IPS DF 4.7 (cell line): ENCODE measurements at regions not wholly inside any gene's neighbourhood (a gene's known extent, or its start where the extent isn't known, plus 50 kb on each side); places are given as distances from the start of the nearest gene placed in this dataset.

Experiments
- DNase-seq: peaks from one replicate; pipeline ENCODE4 v3.0.0-alpha.2; 2013; ENCODE audit warnings: low spot score; ENCODE audit errors: extremely low read depth

DNA sequence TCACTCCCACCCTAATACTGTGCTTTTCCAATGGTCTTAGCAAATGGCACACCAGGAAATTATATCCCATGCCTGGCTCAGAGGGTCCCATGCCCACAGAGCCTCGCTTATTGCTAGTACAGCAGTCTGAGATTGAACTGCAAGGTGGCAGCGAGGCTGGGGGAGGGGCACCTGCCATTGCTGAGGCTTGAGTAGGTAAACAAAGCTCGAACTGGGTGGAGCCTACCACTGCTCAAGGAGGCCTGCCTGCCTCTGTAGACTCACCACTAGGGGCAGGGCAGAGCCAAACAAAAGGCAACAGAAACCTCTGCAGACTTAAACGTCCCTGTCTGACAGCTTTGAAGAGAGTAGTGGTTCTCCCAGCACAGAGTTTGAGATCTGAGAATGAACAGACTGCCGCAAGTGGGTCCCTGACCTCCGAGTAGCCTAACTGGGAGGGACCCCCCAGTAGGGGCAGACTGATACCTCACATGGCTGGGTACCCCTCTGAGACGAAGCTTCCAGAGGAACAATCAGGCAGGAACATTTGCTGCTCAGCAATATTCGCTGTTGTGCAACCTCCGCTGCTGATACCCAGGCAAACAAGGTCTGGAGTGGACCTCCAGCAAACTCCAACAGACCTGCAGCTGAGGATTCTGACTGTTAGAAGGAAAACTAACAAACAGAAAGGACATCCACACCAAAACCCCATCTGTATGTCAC lies 150.7 kb upstream of the FOXA2 start:
- DNase-seq: peak; percentile 9

DNA sequence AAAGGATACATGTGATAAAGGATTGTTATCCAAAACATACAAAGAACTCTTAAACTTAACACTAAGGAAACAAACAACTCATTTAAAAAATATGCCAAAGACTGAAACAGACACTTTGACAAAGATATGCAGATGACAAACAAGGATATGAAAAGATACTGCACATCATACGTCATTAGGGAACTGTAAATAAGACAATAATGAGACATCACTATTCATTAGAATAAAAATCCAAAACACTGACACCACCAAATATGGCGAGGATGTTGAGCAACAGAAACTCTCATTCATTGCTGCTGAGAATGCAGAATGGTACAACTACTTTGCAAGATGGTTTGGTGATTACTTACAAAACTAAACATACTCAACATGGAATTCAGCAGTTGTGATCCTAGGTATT lies 156.5 kb upstream of the FOXA2 start:
- DNase-seq: no peak

DNA sequence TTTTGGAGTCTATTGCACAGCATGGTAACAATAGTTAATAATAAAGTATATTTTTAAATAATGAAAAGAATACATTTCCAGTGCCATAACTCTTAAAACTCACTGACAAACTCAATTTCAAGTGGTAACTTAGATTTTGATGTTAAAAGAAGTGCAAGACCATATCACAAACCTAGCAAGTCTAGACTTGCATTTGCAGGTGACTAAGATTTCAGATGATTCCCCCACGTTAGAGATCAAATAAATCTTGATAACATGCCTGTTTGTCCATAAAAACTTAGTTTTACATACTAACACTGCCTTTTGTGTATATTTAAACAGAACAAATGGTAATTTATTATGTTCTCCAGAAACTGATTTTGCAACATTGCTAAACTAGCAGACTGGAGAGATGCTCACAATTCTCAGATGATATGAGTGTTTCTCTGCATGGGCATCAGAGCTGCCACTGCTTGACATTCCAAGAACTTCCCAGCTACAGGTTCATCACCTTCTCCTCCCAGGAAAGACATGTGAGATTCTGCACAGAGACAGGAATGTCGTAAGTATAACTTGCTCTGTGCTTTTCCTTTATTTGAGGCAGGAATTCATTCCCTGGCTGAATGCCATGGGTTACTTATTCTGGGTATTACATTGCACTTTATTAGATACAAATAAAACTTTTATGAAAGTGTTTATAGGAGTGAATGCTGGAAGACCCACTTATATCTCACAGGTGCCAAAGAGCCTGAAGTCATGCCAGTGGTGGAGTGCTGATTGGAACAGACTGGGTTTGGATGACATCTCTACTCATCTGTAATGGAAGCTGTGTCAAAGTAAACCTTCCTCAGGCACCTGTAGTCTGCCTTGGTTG lies 160.2 kb upstream of the FOXA2 start:
- no peak for DNase-seq

DNA sequence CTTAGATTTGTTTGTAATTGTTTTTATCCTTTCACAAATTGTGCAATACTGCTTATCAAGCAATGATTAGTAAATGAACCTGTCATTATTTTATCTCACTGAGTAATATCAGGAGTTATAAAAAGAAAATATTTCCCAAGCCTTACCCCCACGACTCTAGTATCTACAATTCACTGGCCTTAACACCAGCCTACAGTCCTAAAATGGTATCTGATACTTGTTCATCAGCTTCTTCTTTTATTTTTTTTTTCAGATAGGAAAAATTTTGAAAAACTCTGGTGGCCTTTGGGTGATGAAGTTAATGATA lies 160.8 kb upstream of the FOXA2 start:
- DNase-seq: no peak

DNA sequence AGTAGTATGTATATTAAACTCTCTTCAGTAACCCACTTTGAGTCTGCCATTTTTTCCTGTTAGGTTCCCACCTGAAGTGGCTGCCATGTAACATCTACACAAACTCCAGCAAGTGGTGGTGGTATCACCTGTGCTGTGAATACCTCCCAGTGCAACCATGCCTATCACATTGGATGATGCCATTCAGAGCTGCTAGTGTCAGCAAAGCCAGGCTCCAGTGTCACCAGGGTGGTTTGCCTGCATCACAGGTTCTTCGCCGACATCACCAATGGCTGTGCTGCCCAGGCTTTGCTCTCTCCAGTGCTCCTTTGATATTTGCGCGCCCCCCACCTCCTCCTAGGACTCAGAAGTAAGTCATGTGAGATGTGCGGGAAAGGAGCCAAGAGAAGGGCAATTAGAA lies 162.6 kb upstream of the FOXA2 start:
- DNase-seq: no peak

DNA sequence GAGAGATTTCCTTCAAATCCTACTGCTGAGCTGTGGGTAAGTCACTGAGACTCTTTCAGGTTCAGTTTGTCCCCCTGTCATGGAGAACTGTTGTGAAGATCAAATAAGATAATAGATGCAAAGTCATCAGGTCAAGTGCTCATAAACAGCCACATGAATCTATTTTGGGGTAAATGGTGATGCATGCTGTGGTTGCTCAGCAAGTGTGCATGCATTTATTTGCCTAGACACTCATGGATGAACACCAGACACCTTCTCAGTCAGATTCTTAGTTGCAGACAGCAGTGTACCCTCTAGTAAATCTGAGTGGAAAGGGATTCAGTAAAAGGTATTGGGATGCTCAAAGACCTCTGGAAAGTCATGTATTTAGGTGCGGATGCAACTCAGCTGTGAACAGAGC lies 168.0 kb upstream of the FOXA2 start:
- DNase-seq: no peak

DNA sequence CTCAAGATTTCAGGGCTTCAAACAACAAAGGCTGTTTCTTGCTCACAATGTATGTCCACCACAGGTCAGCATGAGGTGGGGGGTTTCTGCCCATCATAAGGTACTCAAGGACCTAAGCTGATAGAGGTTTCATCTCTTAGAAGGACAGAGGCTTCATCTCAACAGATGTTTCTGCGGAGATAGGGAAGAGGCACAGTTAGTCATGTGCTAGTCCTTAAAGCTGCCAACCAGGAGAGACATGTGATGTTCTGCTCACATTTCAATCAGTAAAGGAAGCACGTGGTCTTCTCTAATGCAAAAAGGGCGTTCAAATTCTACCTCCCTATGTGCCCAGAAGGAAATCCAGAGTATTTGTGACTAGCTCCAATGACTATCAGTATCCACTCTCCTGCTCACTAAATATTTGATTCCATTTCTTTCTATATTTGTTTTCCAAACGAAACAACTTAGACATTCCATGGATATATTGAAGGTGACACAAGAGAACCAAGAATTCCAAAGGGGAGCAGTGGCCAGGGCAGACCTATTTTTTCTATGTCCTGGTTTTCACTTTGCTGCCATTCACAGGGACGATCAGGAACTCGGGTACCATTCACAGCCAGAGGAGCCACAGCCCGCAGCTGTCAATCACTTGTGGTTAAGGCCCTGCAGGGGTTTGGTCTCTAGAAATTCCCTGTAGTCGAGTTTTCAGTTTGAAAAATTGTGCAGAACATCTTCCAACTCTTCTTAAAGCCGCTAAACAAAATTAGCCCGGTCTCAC lies 173.2 kb upstream of the FOXA2 start:
- no peak for DNase-seq

DNA sequence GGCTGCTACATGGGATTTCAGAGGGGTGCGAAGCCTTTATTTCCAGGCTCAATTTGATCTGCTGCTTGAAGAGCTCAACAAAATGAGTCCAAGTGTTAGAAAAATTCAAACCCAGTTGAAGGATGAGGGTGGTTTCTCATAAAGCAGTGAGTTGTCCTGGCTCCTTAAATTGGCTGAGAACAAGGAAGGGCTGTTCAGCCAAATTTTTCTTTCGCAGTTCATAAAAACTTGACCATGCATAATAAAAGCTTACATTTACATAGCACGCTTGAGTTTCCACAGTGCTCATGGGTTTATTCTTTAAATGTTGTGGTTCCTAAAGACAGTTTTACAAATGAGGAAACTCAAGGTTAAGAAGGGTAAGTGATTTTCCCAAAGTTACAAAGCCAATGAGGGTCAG lies 174.4 kb upstream of the FOXA2 start:
- DNase-seq: no peak

DNA sequence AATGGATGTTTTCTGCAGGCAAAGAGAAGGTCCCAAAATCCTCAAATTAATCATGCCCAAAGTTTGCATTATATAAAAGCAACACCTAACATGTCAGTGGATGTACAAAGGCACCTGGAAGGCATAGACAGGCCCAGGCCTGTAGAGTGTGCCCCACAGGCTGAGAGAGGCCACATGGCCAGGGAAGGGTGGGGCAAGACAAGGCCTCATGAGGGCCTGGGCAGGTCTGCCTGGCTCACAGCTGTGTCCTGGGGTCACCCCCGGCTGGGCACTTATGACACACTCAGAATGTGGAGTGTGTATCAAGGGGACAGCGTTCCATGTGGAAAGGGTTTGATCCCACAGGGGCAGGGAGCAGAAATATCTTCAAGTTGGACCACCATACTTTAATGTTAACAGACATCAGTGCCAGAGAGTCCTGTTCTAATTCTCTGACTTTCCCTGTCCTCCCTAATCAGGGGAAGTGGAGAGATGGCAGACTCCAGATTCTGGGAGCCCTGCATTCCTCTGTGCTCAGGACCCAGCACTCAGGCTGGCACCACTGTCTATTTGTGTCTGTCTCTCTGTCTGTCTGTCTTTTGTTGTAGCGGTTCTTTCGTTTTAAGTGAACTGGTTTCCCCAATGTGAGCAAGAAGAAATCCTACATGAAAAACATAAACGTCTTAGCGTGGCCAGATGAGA lies 178.3 kb upstream of the FOXA2 start:
- DNase-seq: no peak

DNA sequence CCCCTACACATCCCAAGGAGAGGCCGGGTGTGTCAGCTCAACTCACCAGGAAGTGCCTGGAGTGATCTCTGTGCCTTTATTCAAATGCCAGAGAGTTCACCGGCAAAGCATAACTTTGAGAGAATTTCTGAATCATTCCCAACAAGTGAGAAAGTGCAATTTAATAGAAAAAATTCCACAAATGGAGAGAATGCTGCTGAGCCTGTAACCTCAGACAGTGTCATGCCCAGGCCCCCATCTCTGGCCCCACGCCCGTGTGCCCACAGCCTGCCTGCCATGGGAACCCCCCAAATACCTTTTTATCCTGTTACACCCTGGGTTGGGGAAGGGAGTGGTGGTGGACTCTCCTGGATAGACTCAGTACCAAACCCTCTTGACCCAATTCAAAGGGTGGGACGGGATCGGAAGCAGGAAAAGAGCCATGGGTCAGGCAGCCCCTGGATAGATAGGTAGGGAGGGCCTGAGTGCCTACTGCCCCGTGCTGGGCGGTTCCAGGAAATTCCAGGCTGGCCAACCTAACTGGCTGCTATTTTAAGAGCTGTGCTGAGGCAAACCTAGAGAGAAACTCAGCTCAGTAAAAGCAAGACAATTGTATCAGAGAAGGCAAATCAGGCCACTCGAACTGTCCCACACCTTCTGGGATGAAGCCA lies 179.0 kb upstream of the FOXA2 start:
- DNase-seq: no peak

DNA sequence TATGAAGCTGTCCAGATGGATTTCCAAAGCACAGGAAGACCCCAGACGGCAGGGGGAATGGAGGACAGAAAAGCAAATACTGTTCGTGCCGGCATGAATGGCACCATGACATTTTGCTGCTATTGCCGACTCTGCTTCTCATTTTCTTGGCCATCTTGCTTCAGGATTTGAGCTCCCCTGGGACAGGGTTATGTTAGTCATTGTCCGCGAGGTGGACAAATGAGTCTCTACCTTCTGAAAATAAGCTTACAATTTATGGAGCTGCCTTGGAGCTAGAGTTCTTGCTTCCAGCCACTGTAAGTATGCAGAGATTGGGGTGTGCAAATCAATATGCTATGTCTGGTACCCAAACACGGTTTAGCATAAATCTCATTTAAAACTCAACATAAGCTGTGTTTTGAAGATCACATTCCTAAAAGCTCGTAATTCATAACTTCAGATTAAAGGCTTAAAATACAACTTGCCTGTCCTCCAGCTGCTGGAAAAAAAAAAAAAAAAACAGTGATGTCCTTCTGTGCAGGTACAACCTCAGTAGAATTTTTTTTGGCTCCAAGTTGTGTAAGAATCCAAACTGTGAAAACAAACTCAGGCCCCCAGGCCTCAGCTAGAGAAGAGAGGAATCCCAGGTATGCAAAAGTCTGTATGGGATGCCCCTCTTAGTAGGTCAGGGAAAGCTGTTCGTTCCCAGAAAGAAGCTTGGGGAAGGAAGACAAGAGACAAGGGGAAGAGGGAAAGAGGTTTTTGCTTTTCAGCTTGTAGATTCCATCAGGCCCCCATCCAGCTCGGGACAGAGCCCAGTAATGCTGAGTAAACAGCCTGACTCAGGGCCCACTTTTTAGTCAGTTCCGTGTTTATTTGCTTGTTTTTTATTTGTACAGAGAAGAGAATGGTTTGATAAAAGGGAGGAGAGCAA lies 184.2 kb upstream of the FOXA2 start:
- DNase-seq: no peak

DNA sequence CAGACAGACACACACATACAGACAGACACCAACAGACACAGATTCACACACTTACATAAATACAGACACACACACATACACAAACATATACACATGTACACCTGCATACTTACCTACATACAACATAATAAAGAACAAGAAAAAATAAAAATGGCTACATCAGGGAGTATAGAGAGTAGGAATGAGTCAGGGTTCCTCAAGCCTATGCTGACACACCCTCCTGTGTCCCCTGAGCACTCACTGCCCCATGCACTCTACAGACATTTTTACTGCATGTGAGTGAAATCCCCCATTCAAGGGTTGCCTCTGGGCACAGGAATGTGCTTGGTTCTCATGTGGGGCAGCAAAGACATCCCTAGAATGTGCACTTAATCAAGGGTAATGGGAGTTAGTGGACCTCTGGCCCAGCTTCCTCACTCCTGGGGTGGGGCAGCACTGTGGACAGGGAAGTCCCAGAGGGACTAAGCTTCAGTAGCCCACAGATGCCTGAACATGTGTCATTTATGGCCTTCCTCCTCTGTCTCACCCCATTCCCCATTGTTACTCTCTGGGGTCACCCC lies 185.9 kb upstream of the FOXA2 start:
- no peak for DNase-seq

DNA sequence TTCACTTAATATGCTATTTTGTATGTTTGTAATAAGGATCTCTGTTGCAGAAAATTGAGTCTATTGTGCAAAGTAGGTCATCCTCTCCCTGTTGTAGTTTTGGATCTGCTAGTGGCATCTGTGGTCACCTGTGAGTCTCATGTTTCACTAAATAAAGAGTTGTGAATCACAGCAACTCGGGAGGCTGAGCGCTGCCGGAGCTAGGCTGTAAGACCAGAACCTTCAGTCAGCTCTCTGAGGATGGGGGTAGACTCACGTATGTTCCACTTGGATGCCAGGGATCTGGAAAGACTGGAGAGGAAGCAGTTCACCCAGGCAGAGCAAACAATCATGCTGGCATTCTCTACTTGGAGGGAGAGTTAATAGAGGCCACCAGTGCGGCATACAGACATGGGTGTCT lies 187.3 kb upstream of the FOXA2 start:
- no peak for DNase-seq

DNA sequence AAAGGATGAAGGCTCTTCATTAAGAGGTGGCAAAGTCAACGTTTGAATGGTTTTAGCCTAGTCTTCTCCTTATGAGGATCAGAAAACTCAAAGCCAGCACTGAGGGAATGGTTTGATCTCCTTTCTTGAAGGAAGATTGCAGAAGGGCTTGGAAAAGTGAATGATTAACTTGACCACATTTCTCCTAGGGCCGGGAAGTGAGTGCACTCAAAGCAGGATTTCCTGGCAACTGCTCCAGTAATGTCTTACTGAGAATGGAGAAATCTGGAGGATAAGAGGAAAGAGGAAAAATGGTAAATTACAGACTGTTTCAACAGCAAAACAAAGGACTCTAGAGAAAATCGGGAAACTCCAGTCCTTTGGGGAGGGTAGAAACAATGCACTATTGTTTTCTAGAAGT lies 189.0 kb upstream of the FOXA2 start:
- no peak for DNase-seq

DNA sequence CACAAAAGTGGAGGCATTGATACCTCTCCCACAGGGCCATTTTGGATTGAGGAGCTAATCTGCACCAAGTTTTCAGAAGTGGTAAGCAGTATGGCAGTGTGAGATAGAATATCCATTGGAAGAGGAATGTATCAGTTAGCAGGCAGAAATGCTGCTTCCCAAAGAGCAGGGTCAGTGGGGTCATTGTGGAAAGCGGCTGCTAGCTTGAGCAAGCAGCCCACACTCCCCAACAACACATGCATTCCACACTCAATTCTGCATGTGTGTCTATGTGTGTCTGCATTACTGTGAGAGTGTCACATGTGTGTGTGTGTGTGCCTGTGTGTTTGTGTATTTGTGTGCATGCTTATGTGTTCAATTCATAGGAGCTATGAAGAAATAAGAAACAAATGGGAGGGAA lies 190.9 kb upstream of the FOXA2 start:
- DNase-seq: no peak

DNA sequence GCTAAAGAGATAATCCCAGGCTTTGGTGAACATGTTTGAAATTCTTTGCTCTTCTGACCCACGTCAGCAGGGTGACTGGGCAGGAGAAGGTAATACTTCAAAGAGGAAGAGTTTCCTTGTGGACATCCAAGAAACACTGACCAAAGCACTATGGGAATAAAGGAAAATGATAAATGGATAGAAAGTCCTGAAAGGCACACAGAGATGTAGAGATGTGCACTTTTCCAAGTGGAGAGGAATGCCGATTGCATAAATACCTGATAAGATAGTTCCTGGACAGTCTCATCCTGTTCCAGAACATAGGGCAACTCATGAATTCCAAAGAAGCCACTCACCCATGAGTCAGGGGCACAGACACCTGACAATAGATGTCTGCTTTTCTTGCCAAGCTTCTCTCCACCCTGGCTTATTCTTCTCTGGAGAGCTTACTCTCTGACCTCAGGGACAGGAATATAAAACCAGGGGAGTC lies 191.3 kb upstream of the FOXA2 start:
- no peak for DNase-seq

DNA sequence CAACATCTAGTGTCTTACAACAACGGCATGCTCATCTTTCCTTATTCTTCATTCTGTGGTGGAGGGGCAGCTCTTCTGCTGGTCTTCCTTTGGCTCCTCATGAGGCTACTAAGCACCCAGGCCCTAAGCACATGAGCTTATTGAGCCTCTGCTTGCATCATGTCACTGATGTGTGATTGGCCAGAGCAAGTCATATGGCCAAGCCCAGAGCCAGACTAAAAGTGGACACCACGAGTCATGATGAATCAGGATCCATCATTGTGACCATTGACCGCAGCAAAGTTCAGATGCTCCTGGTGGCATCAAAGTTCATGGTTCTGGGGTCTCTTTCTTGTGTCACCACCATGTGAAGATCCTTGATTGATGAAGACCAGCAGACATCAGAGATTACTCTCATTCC lies 192.0 kb upstream of the FOXA2 start:
- no peak for DNase-seq

DNA sequence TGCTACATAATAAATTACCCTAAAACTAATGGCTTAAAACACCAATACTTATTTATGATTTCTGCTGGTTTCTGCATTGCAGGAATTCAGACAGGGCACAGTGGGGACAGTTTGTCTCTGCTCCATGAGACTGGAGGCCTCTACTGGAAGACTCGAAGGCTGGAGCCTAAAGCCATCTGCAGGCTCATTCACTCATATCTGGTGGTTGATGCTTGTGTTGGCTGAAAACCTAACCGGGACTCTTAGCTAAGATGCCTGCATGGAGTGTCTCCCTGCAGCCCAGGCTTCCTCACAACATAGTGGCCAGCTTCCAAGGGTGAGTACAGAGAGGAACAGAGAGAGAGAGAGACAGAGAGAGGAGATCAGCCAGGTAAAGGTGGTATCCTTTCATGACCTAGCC lies 195.5 kb upstream of the FOXA2 start:
- DNase-seq: no peak

DNA sequence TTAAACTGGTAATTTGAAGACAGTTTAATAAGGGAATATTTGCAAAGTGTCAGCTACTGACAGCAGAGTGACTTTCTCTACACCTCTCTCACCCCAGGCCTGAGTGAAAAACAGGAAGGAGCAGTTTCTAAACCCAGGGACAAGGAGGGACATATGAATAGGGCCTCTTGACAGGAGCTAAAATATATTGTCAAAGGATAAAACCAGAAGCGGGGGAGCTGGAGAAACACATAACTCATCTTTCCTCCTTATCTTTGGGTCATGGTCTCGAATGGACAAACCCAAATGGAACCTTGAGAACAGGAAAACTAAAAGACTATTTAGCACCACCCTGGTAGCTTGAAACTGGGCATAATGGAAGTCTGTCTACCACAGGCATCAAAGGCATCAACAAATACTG lies 197.5 kb upstream of the FOXA2 start:
- DNase-seq: no peak

DNA sequence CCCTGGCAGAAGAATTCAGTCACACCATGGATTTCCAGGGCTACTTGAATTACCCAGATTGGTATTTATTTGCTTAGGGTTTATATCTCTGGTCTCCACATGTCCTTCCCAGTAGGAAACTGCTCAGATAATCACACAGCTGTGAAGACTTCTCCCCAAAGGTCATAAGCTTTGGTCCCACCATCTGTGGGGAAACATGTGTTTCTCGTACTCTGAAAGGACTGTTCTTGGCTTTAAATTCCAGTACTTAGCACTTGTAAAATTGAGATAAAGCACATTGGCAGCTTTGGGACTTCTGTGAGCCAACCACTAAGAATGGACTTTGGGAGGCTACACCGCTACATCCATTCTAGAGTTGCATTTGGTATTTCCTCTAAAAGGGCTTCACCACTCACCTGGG lies 205.3 kb upstream of the FOXA2 start:
- DNase-seq: no peak
